B cell (primary cell): ENCODE measurements at regions not wholly inside any gene's neighbourhood (a gene's known extent, or its start where the extent isn't known, plus 50 kb on each side); places are given as distances from the start of the nearest gene placed in this dataset.

ENCODE experiments used
- CTCF ChIP-seq: fragments of 200-600 bp; IDR thresholded peaks from one replicate; pipeline ENCODE4 v1.8.0; 2022; ENCODE audit warnings: antibody characterized with exemption, mild to moderate bottlenecking
- EZH2 ChIP-seq: IDR thresholded peaks from 2 replicates; pipeline ENCODE4 v1.6.1; 2012; ENCODE audit warnings: borderline replicate concordance, low read depth, mild to moderate bottlenecking, moderate library complexity, low read length; ENCODE audit not compliant: insufficient read depth, poor library complexity, severe bottlenecking

DNA sequence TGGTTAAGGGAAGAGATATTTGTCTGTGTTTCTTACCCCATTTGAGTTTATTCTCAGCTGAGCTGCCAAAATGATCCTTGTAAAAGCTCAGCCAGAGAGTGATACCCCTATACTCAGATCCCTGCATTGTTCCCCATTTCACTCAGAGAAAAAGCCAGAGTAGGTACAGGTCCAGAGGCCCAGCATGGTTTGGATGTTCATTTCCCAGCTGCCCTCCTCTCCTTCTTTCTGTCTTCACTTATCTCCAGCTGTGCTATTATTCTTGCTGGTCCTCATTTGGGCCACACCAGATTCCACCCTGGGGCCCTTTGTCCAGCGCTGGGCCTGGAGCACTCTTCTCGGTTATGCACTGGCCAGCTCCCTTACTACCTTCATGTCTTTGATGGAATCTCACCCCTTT lies 187.7 kb downstream of the CHRM3 start:
- TF ChIP-seq CTCF (no peak), EZH2 (no peak)
